Activated CD4-positive, alpha-beta memory T cell treated with anti-CD3 and anti-CD28 coated beads for 36 hours (primary cell): ENCODE measurements at regions not wholly inside any gene's neighbourhood (a gene's known extent, or its start where the extent isn't known, plus 50 kb on each side); places are given as distances from the start of the nearest gene placed in this dataset.

Source experiments
- CTCF ChIA-PET: fragments of 350-600 bp; sonication (Branson Sonifier 250); formaldehyde crosslinking; loops from one replicate; lab custom pipeline; 2021; ENCODE audit warnings: antibody characterized with exemption, inconsistent platforms; lab: Charles Lee
- POLR2A ChIA-PET: fragments of 350-600 bp; sonication (Branson Sonifier 250); formaldehyde crosslinking; loops from one replicate; lab custom pipeline; 2021; ENCODE audit warnings: antibody characterized with exemption; lab: Charles Lee
- DNase-seq: peaks from one replicate; pipeline ENCODE4 v3.0.0-alpha.2; 2020
- H3K27ac Mint-ChIP-seq: one replicate; pipeline ENCODE4 v1.8.0; 2021; ENCODE audit warnings: mixed read lengths
- H3K27me3 Mint-ChIP-seq: one replicate; pipeline ENCODE4 v1.8.0; 2021; ENCODE audit warnings: mixed read lengths
- H3K36me3 Mint-ChIP-seq: one replicate; pipeline ENCODE4 v1.8.0; 2021; ENCODE audit warnings: mixed read lengths
- H3K4me1 Mint-ChIP-seq: one replicate; pipeline ENCODE4 v1.8.0; 2021; ENCODE audit warnings: low read depth, mixed read lengths
- H3K4me3 Mint-ChIP-seq: one replicate; pipeline ENCODE4 v1.8.0; 2021; ENCODE audit warnings: mild to moderate bottlenecking, mixed read lengths
- H3K9me3 Mint-ChIP-seq: one replicate; pipeline ENCODE4 v1.8.0; 2021; ENCODE audit warnings: mixed read lengths
- intact Hi-C: fragments of 100-400 bp; cut with micrococcal nuclease; formaldehyde crosslinking; loops from one replicate; pipeline ENCODE4 v1.15.1; 2023

DNA sequence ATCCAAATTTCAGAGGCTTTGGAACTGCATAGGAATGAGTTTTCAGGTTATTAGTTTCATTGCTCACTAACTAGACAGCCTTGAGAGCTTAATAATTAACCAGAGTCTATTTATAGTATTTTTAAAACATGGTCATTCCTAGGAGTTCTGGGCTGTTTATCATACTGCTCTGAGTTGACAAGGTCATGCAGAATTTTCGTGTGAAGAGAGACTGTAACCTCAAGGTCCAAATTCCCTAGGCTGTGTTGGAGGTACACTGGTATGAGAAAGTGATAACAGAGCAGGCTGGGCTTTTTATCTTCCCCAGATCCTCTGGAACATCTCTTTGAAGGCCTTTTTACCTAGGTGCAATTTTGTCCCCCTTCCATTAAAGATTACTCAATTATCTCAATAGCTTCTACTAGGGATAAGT lies 736.3 kb downstream of the LTN1 start:
- H3K27me3 Mint-ChIP-seq, result no peaks in the 10 kb centered on the region
- ChIA-PET CTCF (no interaction called here), POLR2A (no interaction called here)
- intact Hi-C loops, result no loop called here
- H3K9me3 Mint-ChIP-seq, result no peaks in the 10 kb centered on the region
- no peaks in the 10 kb centered on the region for H3K36me3 Mint-ChIP-seq
- H3K4me1 Mint-ChIP-seq, result no peaks in the 10 kb centered on the region
- no peak overlapping the region for H3K27ac Mint-ChIP-seq
- H3K4me3 Mint-ChIP-seq, result no peak overlapping the region
- no peak for DNase-seq

DNA sequence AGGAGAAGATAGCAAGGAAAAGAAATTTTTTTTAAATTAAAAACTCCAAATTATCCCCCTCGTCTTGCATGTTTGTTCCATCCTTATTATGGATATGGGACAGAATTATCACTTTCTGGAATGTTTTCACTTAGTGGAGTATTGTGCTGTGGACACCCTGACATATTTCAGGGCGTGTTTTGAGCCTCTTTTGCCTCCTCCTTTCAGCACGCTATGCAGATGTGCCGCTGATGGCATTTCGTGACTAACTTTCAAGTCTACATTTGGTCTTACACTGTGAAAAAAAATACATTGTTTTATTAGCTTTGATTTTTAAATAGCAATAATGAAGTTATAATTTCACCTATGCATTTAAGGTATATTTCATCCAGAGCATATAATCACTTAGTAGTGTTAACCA lies 738.7 kb downstream of the LTN1 start:
- DNase-seq, result no peak
- no peak overlapping the region for H3K4me3 Mint-ChIP-seq
- ChIA-PET POLR2A (no interaction called here), CTCF (no interaction called here)
- no peaks in the 10 kb centered on the region for H3K27me3 Mint-ChIP-seq
- no peaks in the 10 kb centered on the region for H3K4me1 Mint-ChIP-seq
- no peaks in the 10 kb centered on the region for H3K36me3 Mint-ChIP-seq
- no peaks in the 10 kb centered on the region for H3K9me3 Mint-ChIP-seq
- H3K27ac Mint-ChIP-seq, result no peak overlapping the region
- intact Hi-C loops, result no loop called here

DNA sequence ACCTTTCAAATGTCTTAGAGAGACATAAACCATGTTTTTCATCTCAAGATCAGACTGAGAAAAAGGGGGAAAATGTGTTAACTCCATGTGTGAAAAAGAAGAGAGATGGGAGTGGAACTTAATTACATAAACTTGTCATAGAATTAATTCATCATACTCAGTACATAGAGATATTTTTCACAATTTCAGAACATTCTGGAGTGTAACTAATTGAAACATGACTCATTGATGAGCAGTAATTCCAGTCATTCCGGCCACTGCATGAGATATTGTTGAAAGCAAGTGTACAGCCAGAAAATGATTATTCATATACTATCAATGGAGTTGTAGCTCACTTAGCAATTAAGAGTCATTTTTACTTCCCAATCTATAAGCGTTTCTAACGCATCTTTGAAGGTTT lies 739.3 kb downstream of the LTN1 start:
- no peaks in the 10 kb centered on the region for H3K27me3 Mint-ChIP-seq
- intact Hi-C loops, result no loop called here
- CTCF ChIA-PET, result no interaction called here
- H3K4me3 Mint-ChIP-seq, result no peak overlapping the region
- no peak for DNase-seq
- no peaks in the 10 kb centered on the region for H3K9me3 Mint-ChIP-seq
- H3K4me1 Mint-ChIP-seq, result no peaks in the 10 kb centered on the region
- no peaks in the 10 kb centered on the region for H3K36me3 Mint-ChIP-seq
- POLR2A ChIA-PET, result no interaction called here
- H3K27ac Mint-ChIP-seq, result no peak overlapping the region

- Mint-ChIP-seq H3K9me3 (no peaks in the 10 kb centered on the region), H3K36me3 (no peaks in the 10 kb centered on the region), H3K27me3 (no peaks in the 10 kb centered on the region), H3K4me3 (no peak overlapping the region), H3K4me1 (no peaks in the 10 kb centered on the region), H3K27ac (no peak overlapping the region)
- intact Hi-C loops, result no loop called here
- ChIA-PET CTCF (no interaction called here), POLR2A (no interaction called here)
- DNase-seq, result no peak
Observed at GRCh38 chr21:28252928-28253327, 739.7 kb downstream of the LTN1 start.

GRCh38 chr21:28250946-28251345 lies 741.7 kb downstream of the LTN1 start:
- ChIA-PET POLR2A (no interaction called here), CTCF (no interaction called here)
- intact Hi-C loops, result no loop called here
- Mint-ChIP-seq H3K27me3 (no peaks in the 10 kb centered on the region), H3K4me1 (no peaks in the 10 kb centered on the region), H3K36me3 (no peaks in the 10 kb centered on the region), H3K9me3 (no peaks in the 10 kb centered on the region), H3K27ac (no peak overlapping the region), H3K4me3 (no peak overlapping the region)
- DNase-seq, result no peak

GRCh38 chr21:28247454-28248020 lies 745.1 kb downstream of the LTN1 start:
- Mint-ChIP-seq H3K27me3 (no peaks in the 10 kb centered on the region), H3K4me3 (no peak overlapping the region), H3K27ac (no peak overlapping the region), H3K9me3 (no peaks in the 10 kb centered on the region), H3K36me3 (no peaks in the 10 kb centered on the region), H3K4me1 (no peaks in the 10 kb centered on the region)
- CTCF ChIA-PET, result no interaction called here
- intact Hi-C loops, result no loop called here
- DNase-seq, result no peak
- POLR2A ChIA-PET, result no interaction called here

GRCh38 chr21:28240586-28240985 lies 752.1 kb downstream of the LTN1 start:
- Mint-ChIP-seq H3K27me3 (no peaks in the 10 kb centered on the region), H3K4me1 (no peaks in the 10 kb centered on the region), H3K27ac (no peak overlapping the region), H3K36me3 (no peaks in the 10 kb centered on the region), H3K9me3 (no peaks in the 10 kb centered on the region), H3K4me3 (no peak overlapping the region)
- ChIA-PET CTCF (no interaction called here), POLR2A (no interaction called here)
- no peak for DNase-seq
- intact Hi-C loops, result no loop called here

DNA sequence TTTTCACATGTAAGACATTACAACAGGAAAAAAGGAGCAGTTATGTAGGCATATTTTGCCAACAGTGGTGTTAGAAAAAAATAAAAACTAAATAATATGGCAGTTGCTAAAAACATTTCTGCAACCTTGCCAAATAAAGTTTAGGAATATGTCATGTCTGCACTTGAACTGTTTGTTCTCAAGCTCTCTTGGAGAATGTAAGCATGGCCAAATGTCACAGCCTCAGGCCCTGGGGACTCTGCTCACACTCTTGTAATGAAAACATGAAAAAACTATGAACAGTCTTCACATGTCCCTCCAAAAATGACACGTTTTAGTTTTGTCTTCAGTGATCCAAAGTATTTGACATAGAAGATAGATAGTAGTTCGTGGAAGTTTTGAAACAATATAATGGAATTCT lies 753.3 kb downstream of the LTN1 start:
- Mint-ChIP-seq H3K36me3 (no peaks in the 10 kb centered on the region), H3K27ac (no peak overlapping the region), H3K9me3 (no peaks in the 10 kb centered on the region), H3K27me3 (no peaks in the 10 kb centered on the region), H3K4me1 (no peaks in the 10 kb centered on the region), H3K4me3 (no peak overlapping the region)
- no peak for DNase-seq
- intact Hi-C loops, result no loop called here
- ChIA-PET CTCF (no interaction called here), POLR2A (no interaction called here)

- intact Hi-C loops, result no loop called here
- Mint-ChIP-seq H3K4me3 (no peak overlapping the region), H3K4me1 (no peaks in the 10 kb centered on the region), H3K27me3 (no peaks in the 10 kb centered on the region), H3K9me3 (no peaks in the 10 kb centered on the region), H3K27ac (no peak overlapping the region), H3K36me3 (no peaks in the 10 kb centered on the region)
- ChIA-PET CTCF (no interaction called here), POLR2A (no interaction called here)
- no peak for DNase-seq
Observed at GRCh38 chr21:28237661-28238060, 755.0 kb downstream of the LTN1 start.

DNA sequence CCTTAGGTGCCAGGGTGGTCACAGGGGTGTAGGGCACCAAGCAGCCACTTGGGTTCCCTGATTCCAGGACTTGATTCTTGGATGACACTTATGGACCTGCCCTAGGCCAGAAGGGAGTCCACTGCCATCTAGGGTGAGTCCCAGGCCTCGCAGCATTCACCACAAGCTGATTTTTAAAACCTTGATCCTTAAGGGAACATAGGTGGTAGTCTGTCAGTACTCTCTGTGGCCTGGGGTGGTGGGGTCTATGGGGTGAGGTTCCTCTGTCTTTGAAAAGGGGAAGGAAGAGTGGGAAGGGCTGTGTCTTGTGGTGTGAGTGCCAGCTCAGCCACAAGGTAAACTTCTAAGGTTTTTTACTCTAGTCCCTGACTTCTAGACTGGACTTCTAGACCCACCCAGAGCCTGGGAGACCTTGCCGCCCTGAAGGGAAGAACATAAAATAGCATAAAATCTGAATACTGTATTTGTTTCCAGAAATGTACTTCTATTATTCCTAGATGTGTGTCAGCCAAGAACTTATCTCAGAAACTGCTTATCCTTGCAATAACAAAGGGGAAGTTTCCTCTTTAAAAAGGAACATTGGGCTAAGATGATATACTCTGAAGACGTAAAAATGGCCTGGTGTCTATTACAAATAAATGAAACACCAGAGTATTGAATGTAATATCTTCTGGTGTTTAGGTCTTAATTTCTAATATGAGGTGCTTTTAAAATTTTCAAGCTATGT lies 757.3 kb downstream of the LTN1 start:
- no peaks in the 10 kb centered on the region for H3K27me3 Mint-ChIP-seq
- H3K4me3 Mint-ChIP-seq, result no peak overlapping the region
- no peaks in the 10 kb centered on the region for H3K9me3 Mint-ChIP-seq
- ChIA-PET POLR2A (no interaction called here), CTCF (no interaction called here)
- intact Hi-C loops, result no loop called here
- no peaks in the 10 kb centered on the region for H3K4me1 Mint-ChIP-seq
- H3K27ac Mint-ChIP-seq, result no peak overlapping the region
- no peaks in the 10 kb centered on the region for H3K36me3 Mint-ChIP-seq
- DNase-seq, result no peak

DNA sequence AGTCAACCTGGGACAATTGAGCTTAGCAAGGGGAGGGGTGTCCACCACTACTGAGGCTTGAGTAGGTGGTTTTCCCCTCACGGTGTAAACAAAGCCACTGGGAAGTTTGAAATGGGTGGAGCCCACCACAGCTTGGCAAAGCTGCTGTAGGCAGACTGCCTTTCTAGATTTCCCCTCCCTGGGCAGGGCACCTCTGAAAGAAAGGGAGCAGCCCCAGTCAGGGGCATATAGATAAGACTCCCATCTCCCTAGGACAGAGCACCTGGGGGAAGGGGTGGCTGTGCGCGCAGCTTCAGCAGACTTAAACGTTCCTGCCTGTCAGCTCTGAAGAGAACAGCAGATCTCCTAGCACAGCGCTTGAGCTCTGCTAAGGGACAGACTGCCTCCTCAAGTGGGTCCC lies 758.4 kb downstream of the LTN1 start:
- Mint-ChIP-seq H3K27me3 (no peaks in the 10 kb centered on the region), H3K36me3 (no peaks in the 10 kb centered on the region), H3K4me1 (no peaks in the 10 kb centered on the region), H3K4me3 (no peak overlapping the region), H3K9me3 (no peaks in the 10 kb centered on the region), H3K27ac (no peak overlapping the region)
- ChIA-PET CTCF (no interaction called here), POLR2A (no interaction called here)
- intact Hi-C loops, result no loop called here
- no peak for DNase-seq

DNA sequence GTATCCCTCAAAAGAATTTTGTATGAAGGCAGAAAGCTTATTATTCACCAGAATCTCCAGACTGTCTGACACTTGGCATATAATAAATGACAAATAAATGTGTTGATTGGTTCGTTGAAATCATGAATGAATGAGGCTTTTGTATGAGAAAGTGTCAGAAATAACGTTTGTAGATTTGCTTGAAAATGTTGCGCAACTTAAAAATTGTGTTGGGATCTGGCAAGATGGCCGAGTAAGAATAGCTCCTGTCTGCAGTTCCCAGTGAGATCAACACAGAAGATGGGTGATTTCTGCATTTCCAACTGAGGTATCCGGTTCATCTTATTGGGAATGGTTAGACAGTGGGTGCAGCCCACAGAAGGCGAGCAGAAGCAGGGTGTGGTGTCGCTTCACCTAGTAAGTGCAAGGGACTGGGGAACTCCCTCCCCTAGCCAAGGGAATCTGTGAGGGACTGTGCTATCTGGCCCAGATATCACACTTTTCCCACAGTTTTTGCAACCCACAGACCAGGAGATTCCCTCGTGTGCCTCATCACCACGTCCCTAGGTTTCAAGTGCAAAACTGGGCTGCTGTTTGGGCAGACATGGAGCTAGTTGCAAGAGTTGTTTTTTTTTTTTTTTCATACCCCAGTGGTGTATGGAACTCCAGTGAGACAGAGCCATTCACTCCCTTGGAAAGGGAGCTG lies 759.0 kb downstream of the LTN1 start:
- ChIA-PET CTCF (no interaction called here), POLR2A (no interaction called here)
- H3K27ac Mint-ChIP-seq, result no peak overlapping the region
- no peaks in the 10 kb centered on the region for H3K4me1 Mint-ChIP-seq
- intact Hi-C loops, result no loop called here
- H3K36me3 Mint-ChIP-seq, result no peaks in the 10 kb centered on the region
- no peak overlapping the region for H3K4me3 Mint-ChIP-seq
- no peak for DNase-seq
- no peaks in the 10 kb centered on the region for H3K27me3 Mint-ChIP-seq
- H3K9me3 Mint-ChIP-seq, result no peaks in the 10 kb centered on the region

DNA sequence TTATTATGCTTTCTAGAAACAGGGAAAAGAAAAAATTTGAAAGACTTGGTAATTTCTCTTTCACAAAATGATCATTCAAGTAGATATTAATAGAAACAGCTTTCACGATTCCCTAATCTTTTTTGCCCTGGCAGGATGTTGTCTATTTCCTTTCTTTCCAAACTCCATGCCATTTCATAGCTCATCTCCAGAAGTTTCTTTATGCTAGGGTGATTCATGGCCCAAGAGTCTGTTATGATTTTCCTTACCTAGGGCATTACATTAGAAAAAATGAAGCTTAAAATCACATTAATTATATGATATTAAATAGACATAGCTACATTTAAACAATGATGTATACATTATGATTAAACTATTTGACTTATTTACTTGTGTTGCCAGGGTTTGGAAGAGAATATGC lies 762.1 kb downstream of the LTN1 start:
- Mint-ChIP-seq H3K4me1 (no peaks in the 10 kb centered on the region), H3K27me3 (no peaks in the 10 kb centered on the region), H3K4me3 (no peak overlapping the region), H3K36me3 (no peaks in the 10 kb centered on the region), H3K27ac (no peak overlapping the region), H3K9me3 (no peaks in the 10 kb centered on the region)
- ChIA-PET POLR2A (no interaction called here), CTCF (interaction anchor here (0.6 kb wide), 1 partner anchor 1477 kb away, joined by 3 read pairs; no protein-coding TSS in a partner anchor)
- intact Hi-C loops, result no loop called here
- DNase-seq, result no peak
